Left renal pelvis (tissue), 4 donors: ENCODE measurements at regions not wholly inside any gene's neighbourhood (a gene's known extent, or its start where the extent isn't known, plus 50 kb on each side); places are given as distances from the start of the nearest gene placed in this dataset.
"Not testable (repeated sequence)": the region's sequence is repeated elsewhere in the genome, so short reads cannot be mapped to it uniquely, and the experiment has no call there.

Experiments
- DNase-seq, 4 donors: peaks; one replicate each; pipeline ENCODE4 v3.0.0-alpha.2; 2013; ENCODE audit warnings: low read depth in 4 of 4, low spot score in 3 of 4

- no peak for DNase-seq
Measured at GRCh38 chr6:86128130-86128814, 485.6 kb upstream of the SYNCRIP start.

DNA sequence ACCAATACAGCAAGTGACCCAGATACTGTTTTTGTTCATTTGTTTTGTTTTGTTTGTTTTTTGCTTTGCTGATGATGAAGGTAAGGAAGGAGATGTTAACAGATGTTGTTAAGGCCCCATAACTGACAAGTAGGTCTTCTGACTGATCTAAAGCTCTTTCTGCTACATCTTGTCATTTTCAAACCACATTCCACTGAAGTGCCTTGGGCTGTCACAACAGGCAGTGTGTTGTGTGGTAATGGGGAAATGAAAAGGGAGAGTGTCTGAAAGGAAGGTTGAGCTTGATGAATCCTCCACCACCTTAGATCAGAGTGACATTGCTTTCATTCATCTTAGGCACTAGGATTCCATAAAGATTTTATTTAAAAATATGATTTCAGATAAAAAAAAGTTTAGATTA, 479.4 kb upstream of the SYNCRIP start:
- DNase-seq: no peak

DNA sequence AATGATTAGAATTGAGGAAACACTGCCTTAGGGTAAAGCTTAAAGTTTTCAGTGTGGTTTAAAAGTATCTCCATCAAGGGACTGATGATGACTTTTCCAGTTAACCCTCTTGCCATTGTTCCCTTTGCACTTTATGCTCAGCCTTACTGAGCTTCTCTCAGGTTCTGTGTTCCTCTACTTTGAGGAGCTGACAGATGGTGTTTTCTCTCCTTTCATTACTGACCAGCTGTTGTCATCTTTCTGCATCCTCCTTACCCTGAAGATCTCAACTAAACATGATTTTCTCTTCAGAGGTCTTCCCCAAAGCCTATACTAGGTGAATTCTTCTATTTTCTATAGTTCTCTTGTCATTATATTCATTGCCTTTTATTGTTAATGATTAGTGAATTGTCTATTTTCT, 475.6 kb upstream of the SYNCRIP start:
- DNase-seq: no peak

- DNase-seq: no peak
Measured at GRCh38 chr6:86107985-86108384, 465.3 kb upstream of the SYNCRIP start.

GRCh38 chr6:86087954-86088353, 445.3 kb upstream of the SYNCRIP start:
- DNase-seq: no peak

DNA sequence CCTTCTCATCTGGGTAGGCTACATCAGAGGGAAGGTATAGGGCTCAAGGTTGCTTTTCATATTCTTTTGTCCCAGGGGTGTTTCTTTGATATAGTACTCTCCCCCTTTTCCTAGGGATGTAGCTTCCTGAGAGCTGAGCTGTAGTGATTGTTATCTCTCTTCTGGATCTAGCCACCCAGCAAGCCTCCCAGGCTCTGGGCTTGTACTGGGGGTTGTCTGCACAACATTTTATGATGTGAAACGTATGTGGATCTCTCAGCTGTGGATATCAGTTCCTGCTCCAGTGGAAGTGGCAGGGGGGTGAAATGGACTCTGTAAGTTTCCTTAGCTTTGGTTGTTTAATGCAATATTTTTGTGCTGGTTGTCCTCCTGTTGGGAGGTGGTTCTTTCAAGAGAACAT, 437.3 kb upstream of the SYNCRIP start:
- no peak for DNase-seq

GRCh38 chr6:86070151-86070550, 427.5 kb upstream of the SYNCRIP start:
- DNase-seq: no peak

GRCh38 chr6:86065002-86065401, 422.3 kb upstream of the SYNCRIP start:
- DNase-seq: not testable (repeated sequence)

DNA sequence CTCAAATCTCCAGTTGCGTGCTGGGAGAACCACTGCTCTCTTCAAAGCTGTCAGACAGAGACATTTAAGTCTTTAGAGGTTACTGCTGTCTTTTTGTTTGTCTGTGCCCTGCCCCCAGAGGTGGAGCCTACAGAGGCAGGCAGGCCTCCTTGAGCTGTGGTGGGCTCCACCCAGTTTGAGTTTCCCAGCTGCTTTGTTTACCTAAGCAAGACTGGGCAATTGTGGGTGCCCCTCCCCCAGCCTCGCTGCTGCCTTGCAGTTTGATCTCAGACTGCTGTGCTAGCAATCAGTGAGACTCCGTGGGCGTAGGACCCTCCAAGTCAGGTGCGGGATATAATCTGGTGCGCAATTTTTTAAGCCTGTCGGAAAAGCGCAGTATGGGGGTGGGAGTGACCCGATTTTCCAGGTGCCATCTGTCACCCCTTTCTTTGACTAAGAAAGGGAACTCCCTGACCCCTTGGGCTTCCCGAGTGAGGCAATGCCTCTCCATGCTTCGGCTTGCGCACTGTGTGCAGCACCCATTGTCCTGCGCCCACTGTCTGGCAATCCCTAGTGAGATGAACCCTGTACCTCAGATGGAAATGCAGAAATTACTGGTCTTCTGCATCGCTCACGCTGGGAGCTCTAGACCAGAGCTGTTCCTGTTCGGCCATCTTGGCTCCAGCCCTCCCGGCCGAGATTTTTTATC, 414.8 kb upstream of the SYNCRIP start:
- DNase-seq: not testable (repeated sequence)

GRCh38 chr6:86045038-86045437, 402.4 kb upstream of the SYNCRIP start:
- DNase-seq: no peak

DNA sequence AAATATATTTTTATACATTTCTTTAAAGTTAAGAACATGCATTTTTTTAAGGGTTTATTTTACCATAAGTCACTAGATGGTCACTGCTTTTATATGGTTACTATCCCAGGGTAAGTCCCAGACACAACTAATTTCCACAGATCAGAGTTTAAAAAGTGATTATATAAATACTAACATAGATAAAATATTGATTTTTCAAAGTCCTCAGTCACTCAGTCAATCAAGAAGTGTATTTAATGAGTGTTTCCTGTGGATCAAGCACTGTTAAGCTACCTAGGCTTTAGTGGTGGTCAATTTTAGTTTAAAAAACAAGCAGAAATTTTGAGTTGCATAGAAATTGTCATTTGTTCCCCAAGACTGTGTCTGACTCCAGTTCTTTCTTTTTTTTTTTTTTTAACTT, 399.5 kb upstream of the SYNCRIP start:
- DNase-seq: no peak

DNA sequence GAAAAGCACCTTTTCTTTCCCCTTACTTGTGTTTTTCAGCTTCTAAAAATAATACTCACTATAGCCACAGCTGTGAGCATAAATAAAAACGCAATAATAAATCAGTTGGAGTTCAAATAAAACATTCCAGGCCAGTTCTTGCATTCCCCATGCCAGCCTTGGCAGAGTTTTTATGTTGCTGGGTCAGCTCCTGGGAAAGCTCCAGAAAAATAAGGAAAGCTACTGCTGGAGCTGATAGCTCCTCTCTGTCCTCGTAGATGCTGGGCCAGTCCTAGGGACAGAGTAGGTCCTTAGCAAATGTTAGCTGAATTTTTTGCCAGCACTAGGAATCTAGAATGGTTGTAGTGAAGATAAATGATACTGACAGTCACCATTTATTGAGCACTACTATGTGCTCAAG, 389.0 kb upstream of the SYNCRIP start:
- DNase-seq: no peak

- DNase-seq: no peak
Measured at GRCh38 chr6:86030875-86031274, 388.2 kb upstream of the SYNCRIP start.

GRCh38 chr6:86028776-86029175, 386.1 kb upstream of the SYNCRIP start:
- DNase-seq: no peak

DNA sequence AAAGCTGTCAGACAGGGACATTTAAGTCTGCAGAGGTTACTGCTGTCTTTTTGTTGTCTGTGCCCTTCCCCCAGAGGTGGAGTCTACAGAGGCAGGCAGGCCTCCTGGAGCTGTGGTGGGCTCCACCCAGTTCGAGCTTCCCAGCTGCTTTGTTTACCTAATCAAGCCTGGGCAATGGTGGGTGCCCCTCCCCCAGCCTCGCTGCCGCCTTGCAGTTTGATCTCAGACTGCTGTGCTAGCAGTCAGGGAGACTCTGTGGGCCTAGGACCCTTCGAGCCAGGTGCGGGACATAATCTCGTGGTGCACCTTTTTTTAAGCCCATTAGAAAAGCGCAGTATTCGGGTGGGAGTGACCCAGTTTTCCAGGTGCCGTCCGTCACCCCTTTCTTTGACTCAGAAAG, 384.2 kb upstream of the SYNCRIP start:
- DNase-seq: not testable (repeated sequence)

DNA sequence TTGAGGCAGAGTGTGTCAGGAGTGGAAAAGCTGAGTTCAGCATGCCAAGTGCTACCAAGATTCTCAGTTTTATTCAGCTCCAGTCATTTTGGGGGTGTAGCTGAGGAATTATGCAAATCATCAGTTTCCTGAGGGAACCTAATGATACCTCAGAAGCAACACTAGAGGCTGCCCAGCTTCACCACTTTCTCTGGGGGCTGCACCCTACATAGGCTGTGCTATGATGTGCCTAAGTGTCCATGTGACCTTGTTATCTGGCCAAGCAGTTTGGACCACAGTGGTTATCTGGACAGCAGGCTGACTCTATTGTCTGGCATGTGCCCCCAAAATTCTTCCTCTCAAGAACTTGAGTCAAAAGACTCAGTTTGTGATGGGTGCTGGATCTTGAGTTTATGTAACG, 374.6 kb upstream of the SYNCRIP start:
- no peak for DNase-seq

- DNase-seq: no peak
Measured at GRCh38 chr6:86016567-86016966, 373.9 kb upstream of the SYNCRIP start.

- no peak for DNase-seq
Measured at GRCh38 chr6:86016077-86016476, 373.4 kb upstream of the SYNCRIP start.

GRCh38 chr6:86012991-86013390, 370.3 kb upstream of the SYNCRIP start:
- DNase-seq: not testable (repeated sequence)

DNA sequence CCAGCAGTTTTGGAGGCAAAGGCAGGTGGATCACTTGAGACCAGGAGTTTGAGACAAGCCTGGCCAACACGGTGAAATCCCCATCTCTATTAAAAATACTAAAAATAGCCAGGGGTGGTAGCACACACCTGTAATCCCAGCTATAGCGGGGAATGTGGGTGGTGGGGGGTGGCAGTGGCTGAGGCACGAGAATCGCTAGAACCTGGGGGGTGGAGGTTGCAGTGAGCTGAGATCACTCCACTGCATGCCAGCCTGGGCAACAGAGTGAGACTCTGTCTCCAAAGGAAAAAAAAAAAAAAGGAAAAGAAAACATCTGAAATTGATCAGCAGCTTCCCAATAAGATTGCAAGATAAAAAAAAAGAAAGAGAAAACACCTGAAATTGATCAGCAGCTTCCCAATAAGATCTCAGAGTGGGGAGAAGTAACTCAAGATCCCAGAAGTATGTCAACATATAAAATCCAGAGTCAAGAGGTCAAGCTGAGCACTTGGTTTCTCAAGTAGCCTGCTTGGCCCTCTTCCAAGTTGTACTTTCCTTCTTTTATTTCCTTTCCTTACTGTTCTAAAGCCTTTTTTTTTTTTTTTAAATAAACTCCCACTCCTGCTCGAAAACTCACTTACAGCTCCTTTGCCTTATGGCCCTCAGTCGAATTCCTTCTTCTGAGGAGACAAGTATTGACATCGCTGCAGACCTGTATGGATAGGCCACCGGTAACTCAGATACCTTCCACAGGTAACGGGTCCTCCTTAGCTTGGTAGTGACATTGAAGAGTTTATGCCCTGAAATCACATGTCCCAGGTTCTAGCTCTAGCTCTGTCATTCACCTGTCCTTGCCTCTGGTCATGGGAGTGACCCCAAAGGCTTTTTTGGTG, 368.5 kb upstream of the SYNCRIP start:
- DNase-seq: no peak

- no peak for DNase-seq
Measured at GRCh38 chr6:85997206-85997605, 354.5 kb upstream of the SYNCRIP start.

GRCh38 chr6:85996034-85996375, 353.3 kb upstream of the SYNCRIP start:
- no peak for DNase-seq
